Peyer's patch (tissue), 4 donors: ENCODE measurements at regions not wholly inside any gene's neighbourhood (a gene's known extent, or its start where the extent isn't known, plus 50 kb on each side); places are given as distances from the start of the nearest gene placed in this dataset.

Source experiments
- POLR2A ChIP-seq, 2 donors: fragments of 450-650 bp; IDR thresholded peaks; one replicate each; pipeline ENCODE4 v1.5.1; 2017; ENCODE audit warnings: antibody characterized with exemption in 2 of 2, mild to moderate bottlenecking in 2 of 2, moderate library complexity in 2 of 2
- TF ChIP-seq, protein P1 (sequence below), 6 experiments: fragments of 450-650 bp in 4 of 6; fragments of 200-600 bp in 2 of 6; sonication (generic) in 1 of 6; IDR thresholded peaks; one replicate each; pipeline ENCODE4 v1.5.1; 2017 to 2019; ENCODE audit warnings: antibody characterized with exemption in 6 of 6, mild to moderate bottlenecking in 3 of 6, moderate library complexity in 1 of 6

DNA sequence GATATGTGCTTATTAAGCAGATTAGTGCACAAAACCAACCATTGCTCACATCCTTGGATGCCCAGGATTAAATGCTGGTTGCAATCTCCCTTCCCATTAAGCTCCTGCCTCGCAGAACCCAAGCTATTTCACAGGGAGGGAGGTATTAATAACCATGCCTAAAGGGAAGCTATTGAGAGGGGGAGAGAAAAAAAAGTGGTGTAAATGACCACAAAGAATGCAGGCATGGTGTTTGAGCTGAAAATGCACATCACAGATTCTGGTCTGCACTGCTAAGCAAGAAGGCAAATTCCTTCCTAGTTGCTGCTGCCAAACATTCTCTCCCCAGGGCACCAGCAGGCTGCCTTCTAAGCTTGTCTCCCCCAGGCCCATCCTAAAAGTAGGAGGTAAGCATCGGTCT, 92.0 kb upstream of the ISX start:
- no peak for TF ChIP-seq POLR2A (IDR thresholded peaks at IDR 0.05)
- TF ChIP-seq, protein P1, sequence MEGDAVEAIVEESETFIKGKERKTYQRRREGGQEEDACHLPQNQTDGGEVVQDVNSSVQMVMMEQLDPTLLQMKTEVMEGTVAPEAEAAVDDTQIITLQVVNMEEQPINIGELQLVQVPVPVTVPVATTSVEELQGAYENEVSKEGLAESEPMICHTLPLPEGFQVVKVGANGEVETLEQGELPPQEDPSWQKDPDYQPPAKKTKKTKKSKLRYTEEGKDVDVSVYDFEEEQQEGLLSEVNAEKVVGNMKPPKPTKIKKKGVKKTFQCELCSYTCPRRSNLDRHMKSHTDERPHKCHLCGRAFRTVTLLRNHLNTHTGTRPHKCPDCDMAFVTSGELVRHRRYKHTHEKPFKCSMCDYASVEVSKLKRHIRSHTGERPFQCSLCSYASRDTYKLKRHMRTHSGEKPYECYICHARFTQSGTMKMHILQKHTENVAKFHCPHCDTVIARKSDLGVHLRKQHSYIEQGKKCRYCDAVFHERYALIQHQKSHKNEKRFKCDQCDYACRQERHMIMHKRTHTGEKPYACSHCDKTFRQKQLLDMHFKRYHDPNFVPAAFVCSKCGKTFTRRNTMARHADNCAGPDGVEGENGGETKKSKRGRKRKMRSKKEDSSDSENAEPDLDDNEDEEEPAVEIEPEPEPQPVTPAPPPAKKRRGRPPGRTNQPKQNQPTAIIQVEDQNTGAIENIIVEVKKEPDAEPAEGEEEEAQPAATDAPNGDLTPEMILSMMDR (IDR thresholded peaks at IDR 0.05), result no peak
